ENCODE measurements at regions not wholly inside any gene's neighbourhood (a gene's known extent, or its start where the extent isn't known, plus 50 kb on each side); places are given as distances from the start of the nearest gene placed in this dataset.
"Not testable (repeated sequence)": the region's sequence is repeated elsewhere in the genome, so short reads cannot be mapped to it uniquely, and the experiment has no call there.

DNA sequence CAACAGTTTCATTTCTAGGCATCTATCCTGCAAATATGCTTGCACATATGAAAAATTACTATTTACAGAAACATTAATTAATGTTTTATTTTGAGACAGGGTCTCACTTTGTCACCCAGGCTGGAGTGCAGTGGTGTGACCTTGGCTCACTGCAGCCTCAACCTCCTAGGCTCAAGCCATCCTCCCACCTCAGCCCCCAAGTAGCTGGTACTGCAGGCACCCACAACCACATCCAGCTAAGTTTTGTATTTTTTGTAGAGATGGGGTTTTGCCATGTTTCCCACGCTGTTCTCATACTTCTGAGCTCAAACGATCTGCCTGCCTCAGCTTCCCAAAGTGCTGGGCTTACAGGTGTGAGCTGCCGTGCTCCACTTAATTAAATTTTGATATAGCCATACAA lies 86.2 kb upstream of the CCND2 start:
- not testable (repeated sequence) for TF ChIP-seq POLR2AphosphoS5 (IDR thresholded peaks at IDR 0.05; ENCODE audit: insufficient read depth in 1 of 2, low read depth in 1 of 2); CTCF (IDR thresholded peaks at IDR 0.05)
